Sigmoid colon (tissue), 6 donors: ENCODE measurements at regions not wholly inside any gene's neighbourhood (a gene's known extent, or its start where the extent isn't known, plus 50 kb on each side); places are given as distances from the start of the nearest gene placed in this dataset.

Experiments used
- DNase-seq: peaks from one replicate; pipeline ENCODE4 v3.0.0-alpha.2; 2019
- H3K27ac ChIP-seq, 4 donors: fragments of 200-600 bp; sonication (generic); one replicate each; pipeline ENCODE4 v1.5.1; 2016 to 2019; ENCODE audit warnings: mild to moderate bottlenecking in 1 of 4
- H3K27me3 ChIP-seq, 3 donors: fragments of 200-600 bp; sonication (generic); one replicate each; pipeline ENCODE4 v1.5.1; 2019; ENCODE audit warnings: mild to moderate bottlenecking in 1 of 3
- H3K36me3 ChIP-seq, 4 donors: fragments of 200-600 bp; sonication (generic); one replicate each; pipeline ENCODE4 v1.5.1; 2016 to 2019
- H3K4me1 ChIP-seq, 4 donors: fragments of 200-600 bp; sonication (generic); one replicate each; pipeline ENCODE4 v1.5.1; 2017 to 2019
- H3K4me3 ChIP-seq, 4 donors: fragments of 200-600 bp; sonication (generic); one replicate each; pipeline ENCODE4 v1.5.1; 2017 to 2019; ENCODE audit warnings: mild to moderate bottlenecking in 2 of 4, moderate library complexity in 1 of 4
- H3K9me3 ChIP-seq, 4 donors: fragments of 200-600 bp in 3 of 4; sonication (generic) in 3 of 4; one replicate each; pipeline versions ENCODE4 v1.5.1 to v1.6.1; 2013 to 2019
- EP300 ChIP-seq, 4 donors: sonication (generic); formaldehyde crosslinking; IDR thresholded peaks; one replicate each; pipeline ENCODE4 v1.6.1; 2017; ENCODE audit warnings: antibody characterized with exemption in 4 of 4
- POLR2A ChIP-seq, 2 donors: fragments of 450-650 bp; IDR thresholded peaks; one replicate each; pipeline ENCODE4 v1.6.1; 2016; ENCODE audit warnings: antibody characterized with exemption in 2 of 2, mild to moderate bottlenecking in 2 of 2, moderate library complexity in 2 of 2
- POLR2AphosphoS5 ChIP-seq, 4 donors: sonication (generic); formaldehyde crosslinking; IDR thresholded peaks; one replicate each; pipeline ENCODE4 v1.6.1; 2017; ENCODE audit warnings: antibody characterized with exemption in 4 of 4
- WGBS, 2 donors: extraction: QIAGEN DNeasy Blood & Tissue Kit; methylation state at CpG; one replicate each; pipeline ENCODE4 v1.1.7; 2013; 5-methylcytosine and 5-hydroxymethylcytosine counted together
- intact Hi-C: fragments of 100-400 bp; cut with DNase I; formaldehyde crosslinking; loops from one replicate; pipeline ENCODE4 v1.15.1; 2023
- TF ChIP-seq, protein P1 (sequence below), 4 experiments: fragments of 450-650 bp in 3 of 4; fragments of 200-600 bp in 1 of 4; IDR thresholded peaks; one replicate each; pipeline ENCODE4 v1.5.1; 2016 to 2019; ENCODE audit warnings: antibody characterized with exemption in 4 of 4, mild to moderate bottlenecking in 3 of 4, moderate library complexity in 2 of 4
- donor health status: healthy with polysubstance abuse.
- donor health status: healthy.

DNA sequence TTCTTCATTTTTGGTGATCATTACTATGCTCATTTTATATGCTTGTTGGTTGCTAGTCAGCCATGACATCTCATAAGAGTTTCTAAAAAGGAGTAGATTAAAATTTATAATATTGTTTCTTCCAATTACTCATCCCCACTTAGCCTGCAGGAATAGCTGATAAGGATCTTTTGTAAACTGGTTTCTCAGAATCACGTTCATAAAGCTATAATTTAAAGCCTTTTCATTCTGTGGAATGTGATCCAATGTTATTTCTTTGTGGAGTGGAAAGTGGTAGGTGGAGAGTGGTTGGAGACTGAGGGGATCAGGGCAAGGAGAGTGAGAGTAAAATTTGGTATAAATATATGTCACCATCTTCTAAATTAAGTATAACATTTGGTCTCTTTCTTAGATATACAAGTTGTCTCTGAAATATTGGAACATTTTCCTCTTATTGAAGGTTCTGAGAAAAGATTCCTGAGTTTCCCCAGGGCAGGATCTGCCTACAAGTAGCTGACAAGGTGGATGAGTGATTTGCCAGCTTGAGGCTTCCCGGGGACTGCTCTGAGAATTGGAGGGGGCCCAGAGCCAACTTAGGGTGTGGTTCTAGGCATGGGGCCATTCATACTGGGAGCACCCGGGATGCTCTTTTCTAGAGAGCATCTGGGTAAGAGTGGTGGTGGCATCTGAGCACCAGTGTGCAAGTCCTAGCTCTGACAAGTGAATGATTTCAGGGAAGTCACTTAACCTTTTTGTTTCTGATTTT is 116.4 kb downstream of the TBX19 start:
- Histone ChIP-seq H3K9me3 (no peaks in the 10 kb centered on the region), H3K27ac (no peak overlapping the region), H3K4me1 (peaks cover 0 to 16% (median 13%) of the 10 kb centered on the region in 4 donors), H3K27me3 (no peaks in the 10 kb centered on the region), H3K4me3 (no peak overlapping the region), H3K36me3 (no peaks in the 10 kb centered on the region)
- no peak for DNase-seq
- 13 to 58% methylated on average over 3 of the region's 3 CpGs for WGBS, 2 donors
- intact Hi-C loops: no loop called here
- TF ChIP-seq POLR2A (IDR thresholded peaks at IDR 0.05): no peak
- TF ChIP-seq POLR2AphosphoS5 (IDR thresholded peaks at IDR 0.05): no peak
- TF ChIP-seq, protein P1, sequence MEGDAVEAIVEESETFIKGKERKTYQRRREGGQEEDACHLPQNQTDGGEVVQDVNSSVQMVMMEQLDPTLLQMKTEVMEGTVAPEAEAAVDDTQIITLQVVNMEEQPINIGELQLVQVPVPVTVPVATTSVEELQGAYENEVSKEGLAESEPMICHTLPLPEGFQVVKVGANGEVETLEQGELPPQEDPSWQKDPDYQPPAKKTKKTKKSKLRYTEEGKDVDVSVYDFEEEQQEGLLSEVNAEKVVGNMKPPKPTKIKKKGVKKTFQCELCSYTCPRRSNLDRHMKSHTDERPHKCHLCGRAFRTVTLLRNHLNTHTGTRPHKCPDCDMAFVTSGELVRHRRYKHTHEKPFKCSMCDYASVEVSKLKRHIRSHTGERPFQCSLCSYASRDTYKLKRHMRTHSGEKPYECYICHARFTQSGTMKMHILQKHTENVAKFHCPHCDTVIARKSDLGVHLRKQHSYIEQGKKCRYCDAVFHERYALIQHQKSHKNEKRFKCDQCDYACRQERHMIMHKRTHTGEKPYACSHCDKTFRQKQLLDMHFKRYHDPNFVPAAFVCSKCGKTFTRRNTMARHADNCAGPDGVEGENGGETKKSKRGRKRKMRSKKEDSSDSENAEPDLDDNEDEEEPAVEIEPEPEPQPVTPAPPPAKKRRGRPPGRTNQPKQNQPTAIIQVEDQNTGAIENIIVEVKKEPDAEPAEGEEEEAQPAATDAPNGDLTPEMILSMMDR (IDR thresholded peaks at IDR 0.05): no peak
- no peak for TF ChIP-seq EP300 (IDR thresholded peaks at IDR 0.05)

GRCh38 chr1:168396508-168396907 is 115.8 kb downstream of the TBX19 start:
- TF ChIP-seq POLR2A (IDR thresholded peaks at IDR 0.05) (no peak), EP300 (IDR thresholded peaks at IDR 0.05) (no peak), POLR2AphosphoS5 (IDR thresholded peaks at IDR 0.05) (no peak)
- TF ChIP-seq, protein P1 (IDR thresholded peaks at IDR 0.05): no peak
- Histone ChIP-seq H3K27me3 (no peaks in the 10 kb centered on the region), H3K4me3 (no peak overlapping the region), H3K27ac (no peak overlapping the region), H3K36me3 (no peaks in the 10 kb centered on the region), H3K9me3 (no peaks in the 10 kb centered on the region), H3K4me1 (peaks cover 0 to 23% (median 19%) of the 10 kb centered on the region in 4 donors)
- WGBS, 2 donors: 91 to 92% methylated on average over 2 of the region's 2 CpGs
- DNase-seq: no peak
- intact Hi-C loops: no loop called here

DNA sequence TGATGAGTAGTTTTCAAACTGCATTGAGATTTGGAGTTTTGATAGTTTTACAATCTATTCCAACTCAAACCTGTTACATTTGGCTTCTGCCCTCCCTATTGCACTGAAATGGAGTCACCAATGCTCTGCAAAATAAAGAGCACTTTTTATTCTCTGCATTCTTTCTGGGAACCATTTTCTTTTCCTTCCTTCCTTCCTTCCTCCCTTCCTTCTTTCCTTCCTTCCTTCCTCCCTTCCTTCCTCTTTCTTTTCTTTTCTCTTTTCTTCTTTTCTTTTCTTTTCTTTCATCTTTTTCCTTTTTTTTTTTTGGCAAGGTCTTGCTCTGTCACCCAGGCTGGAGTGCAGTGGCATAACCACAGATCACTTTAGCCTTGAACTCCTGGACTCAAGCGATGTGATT is 114.2 kb downstream of the TBX19 start:
- Histone ChIP-seq H3K4me1 (peaks cover 0 to 24% (median 22%) of the 10 kb centered on the region in 4 donors), H3K27ac (no peak overlapping the region), H3K4me3 (no peak overlapping the region), H3K9me3 (no peaks in the 10 kb centered on the region), H3K36me3 (no peaks in the 10 kb centered on the region), H3K27me3 (no peaks in the 10 kb centered on the region)
- intact Hi-C loops: no loop called here
- TF ChIP-seq EP300 (IDR thresholded peaks at IDR 0.05) (no peak), POLR2AphosphoS5 (IDR thresholded peaks at IDR 0.05) (no peak), POLR2A (IDR thresholded peaks at IDR 0.05) (no peak)
- TF ChIP-seq, protein P1 (IDR thresholded peaks at IDR 0.05): no peak
- 94 to 95% methylated on average over 1 of the region's 1 CpG for WGBS, 2 donors
- DNase-seq: no peak

GRCh38 chr1:168392958-168393549 is 112.4 kb downstream of the TBX19 start:
- H3K9me3 ChIP-seq: no peaks in the 10 kb centered on the region
- no peak for DNase-seq
- no peaks in the 10 kb centered on the region for H3K27me3 ChIP-seq
- intact Hi-C loops: no loop called here
- TF ChIP-seq EP300 (IDR thresholded peaks at IDR 0.05): no peak
- H3K36me3 ChIP-seq: no peaks in the 10 kb centered on the region
- peaks cover 0 to 31% (median 24%) of the 10 kb centered on the region in 4 donors for H3K4me1 ChIP-seq
- no peak overlapping the region for H3K4me3 ChIP-seq
- 62 to 74% methylated on average over 5 of the region's 5 CpGs for WGBS, 2 donors
- H3K27ac ChIP-seq: peak overlapping the region in 3 of 4 donors; percentile 57 to 68 (median 60)

- TF ChIP-seq EP300 (IDR thresholded peaks at IDR 0.05) (no peak), POLR2AphosphoS5 (IDR thresholded peaks at IDR 0.05) (peak in 3 of 4 donors; percentile 18 to 44 (median 25))
- no peaks in the 10 kb centered on the region for H3K36me3 ChIP-seq
- no peaks in the 10 kb centered on the region for H3K9me3 ChIP-seq
- peak; percentile 86 for DNase-seq
- H3K4me1 ChIP-seq: peaks cover 0 to 41% (median 29%) of the 10 kb centered on the region in 4 donors
- peak overlapping the region in 3 of 4 donors; percentile 57 to 68 (median 60) for H3K27ac ChIP-seq
- WGBS, 2 donors: 52 to 73% methylated on average over 8 of the region's 8 CpGs
- no peaks in the 10 kb centered on the region for H3K27me3 ChIP-seq
- intact Hi-C loops: no loop called here
- H3K4me3 ChIP-seq: no peak overlapping the region
These were observed 111.4 kb downstream of the TBX19 start for GRCh38 chr1:168391851-168392681.
